Esophagus squamous epithelium (tissue), 4 donors: ENCODE measurements at regions not wholly inside any gene's neighbourhood (a gene's known extent, or its start where the extent isn't known, plus 50 kb on each side); places are given as distances from the start of the nearest gene placed in this dataset.

ENCODE experiments used
- CTCF ChIP-seq, 6 experiments: fragments of 450-650 bp in 4 of 6; fragments of 200-600 bp in 2 of 6; sonication (generic) in 2 of 6; IDR thresholded peaks; one replicate each; pipeline ENCODE4 v1.5.1; 2016 to 2019; ENCODE audit warnings: antibody characterized with exemption in 6 of 6, mild to moderate bottlenecking in 4 of 6, moderate library complexity in 4 of 6
- POLR2A ChIP-seq, 4 donors: fragments of 450-650 bp; IDR thresholded peaks; one replicate each; pipeline ENCODE4 v1.6.1; 2017; ENCODE audit warnings: antibody characterized with exemption in 4 of 4, mild to moderate bottlenecking in 4 of 4, moderate library complexity in 3 of 4

GRCh38 chr12:89177802-89178395 is 174.4 kb downstream of the DUSP6 start:
- TF ChIP-seq CTCF (IDR thresholded peaks at IDR 0.05) (no peak), POLR2A (IDR thresholded peaks at IDR 0.05) (no peak)
